Activated CD8-positive, alpha-beta memory T cell treated with anti-CD3 and anti-CD28 coated beads for 36 hours (primary cell): ENCODE measurements at regions not wholly inside any gene's neighbourhood (a gene's known extent, or its start where the extent isn't known, plus 50 kb on each side); places are given as distances from the start of the nearest gene placed in this dataset.

ENCODE experiments used
- CTCF ChIA-PET: fragments of 350-600 bp; sonication (Branson Sonifier 250); formaldehyde crosslinking; loops from one replicate; lab custom pipeline; 2021; ENCODE audit warnings: antibody characterized with exemption; lab: Charles Lee
- POLR2A ChIA-PET: fragments of 350-600 bp; sonication (Branson Sonifier 250); formaldehyde crosslinking; loops from one replicate; lab custom pipeline; 2021; ENCODE audit warnings: antibody characterized with exemption; lab: Charles Lee

GRCh38 chr4:26267087-26267486, 53.7 kb upstream of the RBPJ start:
- CTCF ChIA-PET, result no interaction called here
- POLR2A ChIA-PET, result no interaction called here

DNA sequence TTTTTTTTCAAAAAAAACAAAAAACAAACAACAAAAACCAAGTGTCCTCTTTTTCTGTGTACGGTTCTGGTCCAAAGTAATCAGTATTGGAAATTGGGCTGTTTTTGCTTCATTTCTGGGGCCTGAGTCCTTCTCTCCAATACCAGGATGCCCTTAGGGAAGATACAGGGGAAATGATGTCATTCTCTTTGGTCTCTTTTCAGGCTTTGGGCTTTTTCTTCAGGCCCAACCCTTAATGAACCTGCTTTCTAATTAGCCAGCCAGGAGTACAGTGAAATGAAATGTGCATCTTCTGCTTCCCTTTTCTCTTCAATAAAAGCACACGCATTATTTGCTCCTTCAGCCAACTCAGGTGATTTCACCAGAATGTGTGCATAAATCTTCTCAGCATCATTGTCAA, 52.6 kb upstream of the RBPJ start:
- CTCF ChIA-PET, result no interaction called here
- POLR2A ChIA-PET, result interaction anchor here (0.5 kb wide), 1 partner anchor 51 kb away, joined by 6 read pairs; no protein-coding TSS in a partner anchor

DNA sequence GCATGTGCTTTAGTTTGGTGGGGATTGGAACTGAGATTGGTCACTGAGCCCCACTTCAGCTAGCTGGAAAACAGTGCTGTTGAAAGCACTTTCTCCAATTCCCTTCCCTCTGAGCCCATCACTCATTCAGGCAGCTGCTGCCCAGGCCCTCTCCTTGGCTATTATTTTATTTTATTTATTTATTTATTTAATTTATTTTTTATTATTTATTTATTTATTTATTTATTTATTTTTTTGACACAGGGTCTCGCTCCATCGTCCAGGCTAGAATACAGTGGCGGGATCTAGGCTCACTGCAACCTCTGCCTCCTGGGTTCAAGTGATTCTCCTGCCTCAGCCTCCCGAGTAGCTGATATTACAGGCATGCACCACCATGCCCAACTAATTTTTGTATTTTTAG, 51.8 kb upstream of the RBPJ start:
- CTCF ChIA-PET, result no interaction called here
- POLR2A ChIA-PET, result no interaction called here
